ENCODE measurements at regions not wholly inside any gene's neighbourhood (a gene's known extent, or its start where the extent isn't known, plus 50 kb on each side); places are given as distances from the start of the nearest gene placed in this dataset.
"Not testable (repeated sequence)": the region's sequence is repeated elsewhere in the genome, so short reads cannot be mapped to it uniquely, and the experiment has no call there.

GRCh38 chr6:98384334-98384733, 450.0 kb upstream of the POU3F2 start:
- no peak overlapping the region for H3K27ac ChIP-seq
- peaks cover 3% of the 10 kb centered on the region for H3K9me3 ChIP-seq
- no peaks in the 10 kb centered on the region for H3K4me1 ChIP-seq
- TF ChIP-seq EP300 (IDR thresholded peaks at IDR 0.05) (no peak), POLR2AphosphoS5 (IDR thresholded peaks at IDR 0.05) (no peak), POLR2A (IDR thresholded peaks at IDR 0.05) (no peak), CTCF (IDR thresholded peaks at IDR 0.05) (no peak)
- no peak for DNase-seq (ENCODE audit: low spot score in 2 of 2)
- H3K4me3 ChIP-seq: no peak overlapping the region
- H3K27me3 ChIP-seq: no peaks in the 10 kb centered on the region
- 45% methylated on average over 7 of the region's 7 CpGs for WGBS
- no peaks in the 10 kb centered on the region for H3K36me3 ChIP-seq

- no peak for DNase-seq (ENCODE audit: low spot score in 2 of 2)
- H3K27ac ChIP-seq: no peak overlapping the region
- H3K9me3 ChIP-seq: peaks cover 3% of the 10 kb centered on the region
- no peaks in the 10 kb centered on the region for H3K4me1 ChIP-seq
- 69% methylated on average over 6 of the region's 6 CpGs for WGBS
- H3K4me3 ChIP-seq: no peak overlapping the region
- TF ChIP-seq POLR2AphosphoS5 (IDR thresholded peaks at IDR 0.05): no peak
- no peak for TF ChIP-seq POLR2A (IDR thresholded peaks at IDR 0.05)
- TF ChIP-seq EP300 (IDR thresholded peaks at IDR 0.05): no peak
- no peak for TF ChIP-seq CTCF (IDR thresholded peaks at IDR 0.05)
- H3K36me3 ChIP-seq: no peaks in the 10 kb centered on the region
- no peaks in the 10 kb centered on the region for H3K27me3 ChIP-seq
Observed at GRCh38 chr6:98384801-98385200, 449.6 kb upstream of the POU3F2 start.

- no peak overlapping the region for H3K27ac ChIP-seq
- no peaks in the 10 kb centered on the region for H3K9me3 ChIP-seq
- H3K27me3 ChIP-seq: no peaks in the 10 kb centered on the region
- H3K4me1 ChIP-seq: no peaks in the 10 kb centered on the region
- no peak overlapping the region for H3K4me3 ChIP-seq
- 47% methylated on average over 1 of the region's 1 CpG for WGBS
- H3K36me3 ChIP-seq: no peaks in the 10 kb centered on the region
- DNase-seq (ENCODE audit: low spot score in 2 of 2): no peak
- TF ChIP-seq POLR2A (IDR thresholded peaks at IDR 0.05): no peak
- TF ChIP-seq EP300 (IDR thresholded peaks at IDR 0.05): no peak
- TF ChIP-seq POLR2AphosphoS5 (IDR thresholded peaks at IDR 0.05): no peak
- no peak for TF ChIP-seq CTCF (IDR thresholded peaks at IDR 0.05)
Observed at GRCh38 chr6:98395610-98396166, 438.7 kb upstream of the POU3F2 start.

GRCh38 chr6:98416027-98416426, 418.3 kb upstream of the POU3F2 start:
- no peak for DNase-seq (ENCODE audit: low spot score in 2 of 2)
- Histone ChIP-seq H3K27me3 (no peaks in the 10 kb centered on the region), H3K27ac (no peak overlapping the region), H3K4me1 (no peaks in the 10 kb centered on the region), H3K9me3 (peaks cover 3% of the 10 kb centered on the region), H3K4me3 (no peak overlapping the region), H3K36me3 (no peaks in the 10 kb centered on the region)
- no peak for TF ChIP-seq EP300 (IDR thresholded peaks at IDR 0.05)
- no peak for TF ChIP-seq CTCF (IDR thresholded peaks at IDR 0.05)
- no peak for TF ChIP-seq POLR2AphosphoS5 (IDR thresholded peaks at IDR 0.05)
- TF ChIP-seq POLR2A (IDR thresholded peaks at IDR 0.05): no peak
- 51% methylated on average over 2 of the region's 2 CpGs for WGBS

- DNase-seq (ENCODE audit: low spot score in 2 of 2); H3K27ac ChIP-seq; H3K4me3 ChIP-seq; H3K9me3 ChIP-seq; H3K36me3 ChIP-seq; H3K4me1 ChIP-seq; H3K27me3 ChIP-seq: not testable (repeated sequence)
- WGBS: 78% methylated on average over 13 of the region's 30 CpGs
Observed at GRCh38 chr6:98416497-98417158, 417.7 kb upstream of the POU3F2 start.
